Bronchial epithelial cell (primary cell): ENCODE measurements at regions not wholly inside any gene's neighbourhood (a gene's known extent, or its start where the extent isn't known, plus 50 kb on each side); places are given as distances from the start of the nearest gene placed in this dataset.

Experiments used
- DNase-seq: peaks from one replicate; pipeline ENCODE4 v3.0.0-alpha.2; 2010; ENCODE audit warnings: low read depth
- FAIRE-seq: peaks from 2 replicates; lab custom pipeline; 2011; peaks lifted over from hg19 to GRCh38; lab: Jason Lieb, UNC
- H3K27me3 ChIP-seq: 2 replicates; pipeline ENCODE4 v1.5.1; 2011; ENCODE audit warnings: low read length; ENCODE audit not compliant: control insufficient read depth, insufficient read depth
- H3K36me3 ChIP-seq: 2 replicates; pipeline ENCODE4 v1.5.1; 2011; ENCODE audit warnings: low read length; ENCODE audit not compliant: control insufficient read depth, insufficient read depth
- H3K4me3 ChIP-seq: 2 replicates; pipeline ENCODE4 v1.5.1; 2011; ENCODE audit warnings: mild to moderate bottlenecking, low read depth, low read length, control low read depth
- CTCF ChIP-seq: IDR thresholded peaks from 2 replicates; pipeline ENCODE4 v1.5.1; 2011; ENCODE audit warnings: mild to moderate bottlenecking, moderate library complexity, low read length, control low read depth, inconsistent platforms; ENCODE audit not compliant: insufficient read depth, severe bottlenecking

GRCh38 chr5:124652514-124652819, 94.0 kb downstream of the ZNF608 start:
- FAIRE-seq, result no peak

GRCh38 chr5:124651663-124652513, 94.6 kb downstream of the ZNF608 start:
- Histone ChIP-seq H3K36me3 (peaks cover 8% of the 10 kb centered on the region), H3K27me3 (no peaks in the 10 kb centered on the region), H3K4me3 (peak overlapping the region; percentile 65)
- FAIRE-seq (no peak), DNase-seq (peak; percentile 60)
- TF ChIP-seq CTCF, result no peak

More at GRCh38 chr5:124652514-124652819, 94.0 kb downstream of the ZNF608 start:
- no peak for TF ChIP-seq CTCF
- no peak for DNase-seq
- H3K4me3 ChIP-seq, result no peak overlapping the region
- no peaks in the 10 kb centered on the region for H3K27me3 ChIP-seq
- H3K36me3 ChIP-seq, result peaks cover 6% of the 10 kb centered on the region

GRCh38 chr5:124650951-124651662, 95.3 kb downstream of the ZNF608 start:
- FAIRE-seq, result no peak
- no peak for TF ChIP-seq CTCF
- no peak for DNase-seq
- peaks cover 8% of the 10 kb centered on the region for H3K36me3 ChIP-seq
- H3K27me3 ChIP-seq, result no peaks in the 10 kb centered on the region
- H3K4me3 ChIP-seq, result peak overlapping the region; percentile 65

GRCh38 chr5:124650147-124650561, 96.3 kb downstream of the ZNF608 start:
- Histone ChIP-seq H3K36me3 (peaks cover 8% of the 10 kb centered on the region), H3K27me3 (no peaks in the 10 kb centered on the region), H3K4me3 (no peak overlapping the region)
- DNase-seq (no peak), FAIRE-seq (no peak)
- no peak for TF ChIP-seq CTCF

GRCh38 chr5:124649491-124650146, 96.8 kb downstream of the ZNF608 start:
- Histone ChIP-seq H3K27me3 (no peaks in the 10 kb centered on the region), H3K36me3 (peaks cover 8% of the 10 kb centered on the region), H3K4me3 (no peak overlapping the region)
- no peak for TF ChIP-seq CTCF
- peak; percentile 78 for DNase-seq
- no peak for FAIRE-seq
